ENCODE measurements at regions not wholly inside any gene's neighbourhood (a gene's known extent, or its start where the extent isn't known, plus 50 kb on each side); places are given as distances from the start of the nearest gene placed in this dataset.
A peak's percentile ranks its signal among the peaks of the same experiment; 100 is the strongest.
"Not testable (repeated sequence)": the region's sequence is repeated elsewhere in the genome, so short reads cannot be mapped to it uniquely, and the experiment has no call there.

GRCh38 chr11:71156301-71156700, 96.1 kb downstream of the SHANK2 start:
- intact Hi-C loops (cut with DNase I): no loop called here
- ATAC-seq (no peak), DNase-seq (no peak)

DNA sequence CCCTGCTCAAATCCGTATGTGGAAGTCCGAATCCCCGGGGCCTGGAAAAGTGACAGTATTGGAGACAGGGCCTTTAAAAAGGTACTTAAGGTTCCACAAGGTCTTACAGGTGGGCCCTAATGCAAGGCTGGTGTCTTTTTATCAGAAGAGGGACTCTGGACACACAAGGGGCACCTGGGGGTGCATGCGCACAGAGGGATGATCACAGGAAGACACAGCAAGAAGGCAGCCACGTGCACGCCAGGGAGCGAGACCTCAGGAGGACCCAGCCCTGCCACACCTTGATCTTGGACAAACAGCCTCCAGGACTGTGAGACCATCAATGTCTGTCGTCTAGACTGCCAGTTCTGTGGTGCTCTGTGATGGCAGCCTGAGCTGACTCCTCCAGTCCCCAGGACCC, 96.5 kb downstream of the SHANK2 start:
- ATAC-seq (no peak), DNase-seq (no peak)
- intact Hi-C loops (cut with DNase I): no loop called here

GRCh38 chr11:71154261-71154805, 98.0 kb downstream of the SHANK2 start:
- intact Hi-C loops (cut with DNase I): no loop called here
- ATAC-seq: no peak
- DNase-seq: no peak

- ATAC-seq (peak; percentile 34 to 61), DNase-seq (no peak)
- intact Hi-C loops (cut with DNase I): no loop called here
Measured at GRCh38 chr11:71153005-71153390, 99.4 kb downstream of the SHANK2 start.

DNA sequence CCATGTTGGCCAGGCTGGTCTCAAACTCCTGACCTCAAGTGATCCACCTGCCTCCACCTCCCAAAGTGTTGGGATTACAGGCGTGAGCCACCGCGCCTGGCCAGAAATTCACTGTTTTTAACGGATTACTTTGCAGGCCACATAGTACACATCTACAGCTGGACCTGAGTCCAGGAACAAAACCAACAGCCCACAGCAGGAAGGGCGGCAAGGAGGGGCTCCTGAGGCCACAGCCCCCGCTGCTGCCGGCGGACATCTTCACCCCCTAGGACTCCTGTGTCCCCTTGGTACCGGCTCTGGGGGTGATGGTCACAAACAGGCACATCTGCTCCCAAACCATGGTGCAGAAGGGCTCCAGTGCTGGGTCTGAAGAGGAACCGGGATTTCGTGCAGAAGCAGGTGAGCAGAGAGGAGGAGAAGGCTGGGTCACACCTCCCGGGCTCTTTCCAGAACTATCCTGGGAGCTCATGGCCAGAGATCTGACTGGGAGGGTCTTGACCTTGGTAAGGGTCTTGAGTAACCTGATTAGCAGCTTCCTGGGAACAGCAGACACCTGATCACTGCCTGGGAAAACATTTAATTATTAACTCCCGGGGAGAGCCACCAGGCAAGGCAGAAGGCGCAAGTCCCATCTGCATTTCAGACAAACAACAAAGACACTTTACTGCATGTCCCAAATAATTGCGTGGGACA, 99.9 kb downstream of the SHANK2 start:
- intact Hi-C loops (cut with DNase I); DNase-seq; ATAC-seq: not testable (repeated sequence)

- ATAC-seq (no peak), DNase-seq (no peak)
- intact Hi-C loops (cut with DNase I): no loop called here
Measured at GRCh38 chr11:71151561-71151960, 100.8 kb downstream of the SHANK2 start.

DNA sequence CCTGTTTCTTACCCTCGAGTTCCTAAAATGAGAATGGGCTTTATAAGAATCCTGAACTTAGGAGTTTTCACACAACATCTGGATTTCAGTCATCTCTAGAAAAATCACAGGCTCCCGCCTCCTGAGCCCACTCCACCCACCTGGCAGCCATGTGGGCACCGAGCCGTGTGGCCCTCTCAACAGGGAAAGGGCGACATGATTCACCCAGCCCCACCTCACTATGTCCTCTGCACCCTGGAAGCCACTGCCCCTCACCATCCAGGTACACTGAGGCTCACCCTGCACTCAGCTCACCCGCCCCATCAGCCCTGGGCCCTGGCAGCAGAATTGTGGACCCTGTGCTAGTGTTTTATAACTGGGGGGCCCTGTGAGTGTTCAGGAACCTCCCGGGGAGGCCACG, 101.5 kb downstream of the SHANK2 start:
- ATAC-seq (no peak), DNase-seq (no peak)
- intact Hi-C loops (cut with DNase I): no loop called here

DNA sequence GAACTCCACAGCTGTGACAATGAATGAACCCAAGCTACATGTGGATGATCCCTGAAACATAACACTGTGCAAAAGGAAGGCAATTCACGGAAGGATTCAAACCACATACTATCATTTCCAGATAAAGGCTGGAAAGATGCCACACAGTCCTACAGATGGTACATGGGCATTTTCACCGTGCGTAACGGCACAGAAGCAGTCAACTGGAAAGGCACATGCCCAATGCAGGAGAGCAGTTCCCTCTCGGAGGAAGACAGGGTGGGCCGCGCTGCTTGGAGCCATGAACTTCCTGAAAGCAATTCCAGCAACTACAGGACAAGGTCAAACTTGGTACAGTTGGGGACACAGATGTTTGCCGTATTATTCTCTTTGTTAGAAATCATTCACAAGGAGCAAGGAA, 103.7 kb downstream of the SHANK2 start:
- no peak for ATAC-seq
- no peak for DNase-seq
- intact Hi-C loops (cut with DNase I): no loop called here

GRCh38 chr11:71147331-71147730, 105.0 kb downstream of the SHANK2 start:
- DNase-seq: no peak
- intact Hi-C loops (cut with DNase I): no loop called here
- no peak for ATAC-seq

DNA sequence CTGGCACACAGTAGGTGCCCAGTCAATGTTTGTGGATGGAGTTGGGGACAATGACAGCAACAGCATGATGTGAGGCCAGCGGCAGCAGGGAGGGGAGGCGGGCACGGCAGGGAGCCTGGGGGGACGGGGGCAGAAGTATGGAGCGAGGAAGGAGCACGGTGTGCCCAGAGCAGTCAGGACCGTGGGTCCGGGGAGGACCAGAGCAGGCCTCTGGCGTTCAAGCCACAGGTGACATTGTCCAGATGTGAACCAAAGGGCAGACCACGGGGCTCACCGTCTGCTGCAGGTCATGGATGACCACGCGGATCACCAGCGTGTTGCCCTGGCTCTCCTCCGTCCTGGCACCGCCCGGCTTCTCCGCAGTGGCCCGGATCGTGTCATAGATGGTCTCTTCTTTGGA, 105.5 kb downstream of the SHANK2 start:
- intact Hi-C loops (cut with DNase I): no loop called here
- ATAC-seq (no peak), DNase-seq (no peak)

- DNase-seq: no peak
- intact Hi-C loops (cut with DNase I): no loop called here
- ATAC-seq: no peak
Measured at GRCh38 chr11:71145988-71146824, 106.2 kb downstream of the SHANK2 start.

DNA sequence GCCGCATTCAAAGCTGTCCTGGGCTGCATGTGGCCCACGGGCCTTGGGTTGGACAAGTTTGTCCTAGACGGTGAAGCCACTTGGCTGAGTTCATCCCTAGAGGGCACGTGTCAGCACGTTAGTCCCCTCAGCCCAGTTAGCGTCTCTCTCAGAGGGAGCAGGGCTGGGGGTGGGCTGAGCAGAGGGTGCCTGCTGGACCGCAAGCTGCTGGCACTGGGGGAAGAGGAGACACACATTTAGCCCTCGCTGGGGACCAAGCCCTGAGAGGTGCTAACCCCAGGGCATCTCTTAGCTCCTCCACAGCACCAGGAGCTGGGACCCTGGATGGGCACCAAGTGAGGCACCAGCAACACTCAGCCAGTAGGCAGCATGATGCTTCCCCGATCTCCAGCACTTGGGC, 107.0 kb downstream of the SHANK2 start:
- intact Hi-C loops (cut with DNase I): no loop called here
- DNase-seq: no peak
- no peak for ATAC-seq

DNA sequence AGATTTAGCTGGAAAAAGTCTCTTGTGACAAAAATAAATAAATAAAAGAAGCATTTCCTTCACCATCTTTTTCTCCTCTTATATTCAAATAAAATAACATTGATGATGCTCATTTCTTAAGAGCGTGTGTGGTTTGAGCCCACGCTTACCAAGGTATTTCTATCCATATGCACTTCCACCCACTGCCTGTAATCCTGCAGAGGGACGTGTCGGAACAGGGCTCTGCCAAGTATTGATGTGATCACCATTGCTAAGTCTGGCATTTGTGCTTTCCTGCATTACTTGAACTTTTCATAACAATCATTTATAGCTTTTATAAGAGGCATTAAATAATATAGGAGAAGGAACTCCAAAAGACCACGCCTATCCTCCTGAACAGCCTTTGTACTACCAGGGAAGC, 107.6 kb downstream of the SHANK2 start:
- ATAC-seq: no peak

GRCh38 chr11:71144010-71144409, 108.4 kb downstream of the SHANK2 start:
- DNase-seq (no peak), ATAC-seq (no peak)
- intact Hi-C loops (cut with DNase I): no loop called here

More for the DNA sequence above, 107.6 kb downstream of the SHANK2 start:
- intact Hi-C loops (cut with DNase I): no loop called here
- no peak for DNase-seq

DNA sequence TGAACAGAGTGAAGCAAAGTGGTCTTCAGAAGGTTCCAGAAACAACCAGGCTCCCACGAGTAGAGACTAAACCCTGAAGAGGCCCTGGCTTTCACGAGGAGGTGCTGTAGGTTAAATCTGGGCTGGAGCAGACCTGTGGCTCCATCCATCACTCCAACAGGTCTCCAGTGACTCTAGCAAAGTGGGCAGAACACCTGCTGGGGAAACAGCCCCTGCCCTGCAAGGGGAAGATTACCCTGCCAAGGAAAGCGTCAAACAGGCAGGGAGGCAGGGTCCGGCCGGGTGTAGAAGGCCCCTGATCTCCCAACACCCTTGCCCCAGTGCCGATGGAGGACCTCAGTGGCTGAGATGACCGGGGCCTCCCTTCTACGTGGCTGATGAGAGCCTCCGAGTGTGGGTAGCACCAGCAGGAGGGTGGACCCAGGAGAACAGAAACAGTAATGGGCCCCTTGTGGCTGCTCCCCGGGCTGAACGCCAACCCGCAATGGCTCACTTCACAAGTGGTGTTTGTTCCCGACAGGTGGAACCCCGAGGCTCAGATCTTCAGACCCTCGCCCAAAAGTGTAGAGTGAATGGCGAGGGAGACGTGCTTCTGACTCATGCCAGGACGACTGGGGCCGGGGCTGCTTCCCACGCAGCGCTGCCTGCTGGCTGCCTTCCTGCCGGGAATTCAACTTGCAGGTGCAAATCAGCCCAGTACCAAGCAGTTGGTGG, 112.0 kb downstream of the SHANK2 start:
- ATAC-seq (no peak), DNase-seq (no peak)
- intact Hi-C loops (cut with DNase I): no loop called here

GRCh38 chr11:71139516-71140205, 112.7 kb downstream of the SHANK2 start:
- intact Hi-C loops (cut with DNase I): no loop called here
- peak; percentile 56 for DNase-seq
- peak; percentile 50 to 75 for ATAC-seq

GRCh38 chr11:71138737-71139425, 113.5 kb downstream of the SHANK2 start:
- ATAC-seq (no peak), DNase-seq (no peak)
- intact Hi-C loops (cut with DNase I): no loop called here

DNA sequence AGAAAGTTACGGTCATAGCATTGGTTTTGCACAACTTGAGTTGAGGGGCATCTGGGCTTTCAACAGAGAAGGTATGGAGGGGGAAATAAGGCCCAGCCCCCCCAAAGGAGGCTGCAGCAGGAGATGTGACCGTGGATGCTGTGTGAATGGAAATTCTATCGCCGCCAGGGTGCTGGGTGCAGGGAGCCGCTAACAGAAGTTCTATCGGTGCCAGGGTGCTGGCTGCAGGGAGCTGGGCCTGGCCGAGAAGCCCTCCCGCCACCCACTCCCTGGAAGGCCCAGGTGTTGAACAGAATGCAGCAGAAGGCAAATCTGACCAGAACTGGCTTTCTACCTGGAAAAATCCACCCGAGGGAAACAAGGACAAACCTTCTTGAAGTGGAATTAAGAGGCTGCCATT, 115.0 kb downstream of the SHANK2 start:
- DNase-seq (no peak), ATAC-seq (no peak)
- intact Hi-C loops (cut with DNase I): no loop called here
